GM18505 (cell line): ENCODE measurements at regions not wholly inside any gene's neighbourhood (a gene's known extent, or its start where the extent isn't known, plus 50 kb on each side); places are given as distances from the start of the nearest gene placed in this dataset.

ENCODE experiments used
- ATAC-seq: cut with Tn5 transposase; IDR thresholded peaks from one replicate; pipeline ENCODE4 v1.9.1; 2021; ENCODE audit not compliant: unreplicated experiment
- POLR2A ChIP-seq: IDR thresholded peaks from 4 replicates; pipeline ENCODE4 v1.6.1; 2011; ENCODE audit warnings: borderline replicate concordance; ENCODE audit not compliant: insufficient read depth, insufficient read length; ENCODE audit errors: extremely low read depth

GRCh38 chr5:38013107-38013506, 173.3 kb upstream of the GDNF start:
- no peak for TF ChIP-seq POLR2A
- ATAC-seq = no peak

DNA sequence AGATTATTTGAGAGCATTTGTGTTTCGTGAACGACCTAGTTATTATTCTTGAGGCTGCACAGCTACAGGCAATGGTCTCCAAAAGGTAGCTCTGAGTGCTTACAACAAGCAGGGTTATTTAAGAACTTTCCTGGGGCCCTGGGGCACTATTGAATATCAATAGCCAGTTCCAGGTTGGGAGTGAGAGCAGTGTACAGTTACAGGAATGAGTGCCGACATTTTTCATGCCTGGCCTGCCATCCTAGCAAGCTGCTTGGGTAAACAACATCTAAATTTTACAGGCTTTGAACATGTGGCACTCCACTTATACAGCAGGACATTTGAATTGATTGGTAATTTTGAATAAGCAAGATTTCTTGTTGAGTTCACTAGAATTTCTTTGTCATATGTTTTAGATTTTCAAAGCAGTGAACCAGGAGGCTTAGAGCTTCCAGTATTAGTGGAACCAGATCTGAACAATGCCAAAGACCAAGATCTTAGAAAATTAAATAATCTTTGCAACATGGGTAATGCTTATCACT, 171.9 kb upstream of the GDNF start:
- no peak for ATAC-seq
- TF ChIP-seq POLR2A = no peak

DNA sequence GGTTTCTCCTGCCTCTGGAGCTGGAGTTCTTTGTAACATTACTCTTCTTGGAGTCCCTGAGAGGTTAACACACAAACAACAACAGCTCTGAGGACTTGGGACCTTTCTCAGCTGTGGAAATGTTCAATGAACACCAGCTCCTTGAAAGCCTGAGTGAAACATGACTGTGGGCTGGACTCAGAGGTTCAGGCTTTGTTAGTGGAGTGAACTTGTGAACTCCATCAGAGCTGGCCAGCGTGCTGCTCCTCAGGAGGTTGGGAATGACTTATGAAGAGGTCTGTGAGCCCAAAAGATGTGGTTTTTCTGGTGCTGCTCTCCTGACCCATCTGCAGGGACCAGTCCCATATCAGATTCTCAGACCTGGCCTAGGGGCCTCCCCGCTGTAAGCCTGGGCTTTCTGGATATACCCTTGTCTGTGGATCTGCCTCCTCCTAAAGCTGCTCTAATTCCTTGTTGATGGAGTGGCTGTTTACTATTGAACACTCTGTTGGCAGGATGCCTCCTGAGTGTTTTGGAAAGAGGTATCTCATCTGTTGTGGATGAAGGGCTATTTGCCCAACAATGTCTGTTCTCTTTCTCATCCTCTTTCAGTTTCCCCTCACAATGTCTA, 170.0 kb upstream of the GDNF start:
- no peak for ATAC-seq
- no peak for TF ChIP-seq POLR2A

- no peak for ATAC-seq
- TF ChIP-seq POLR2A = no peak
Measured at GRCh38 chr5:38008198-38008597, 168.4 kb upstream of the GDNF start.

DNA sequence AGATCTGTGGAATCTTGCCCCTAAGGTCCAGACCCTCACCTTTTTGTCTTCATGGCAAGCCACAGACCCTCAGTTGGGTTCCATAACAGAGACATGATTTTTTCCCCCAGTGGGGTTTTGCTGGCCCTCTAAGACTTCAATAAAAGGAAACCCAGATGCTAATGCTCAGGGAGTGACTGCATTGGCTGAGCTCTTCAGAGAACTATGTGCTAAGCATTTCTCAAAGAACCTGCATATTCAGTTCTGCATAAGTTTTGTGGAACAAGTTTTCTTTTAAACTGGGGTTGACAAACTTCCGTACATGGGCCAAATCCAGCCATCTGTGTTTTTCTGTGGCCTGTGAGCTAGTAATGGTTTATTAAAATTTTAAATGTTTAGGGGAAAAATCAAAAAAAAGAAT, 159.8 kb upstream of the GDNF start:
- ATAC-seq = no peak
- TF ChIP-seq POLR2A = no peak

- no peak for TF ChIP-seq POLR2A
- no peak for ATAC-seq
Measured at GRCh38 chr5:37996918-37997317, 157.1 kb upstream of the GDNF start.

GRCh38 chr5:37994729-37995128, 154.9 kb upstream of the GDNF start:
- ATAC-seq = no peak

DNA sequence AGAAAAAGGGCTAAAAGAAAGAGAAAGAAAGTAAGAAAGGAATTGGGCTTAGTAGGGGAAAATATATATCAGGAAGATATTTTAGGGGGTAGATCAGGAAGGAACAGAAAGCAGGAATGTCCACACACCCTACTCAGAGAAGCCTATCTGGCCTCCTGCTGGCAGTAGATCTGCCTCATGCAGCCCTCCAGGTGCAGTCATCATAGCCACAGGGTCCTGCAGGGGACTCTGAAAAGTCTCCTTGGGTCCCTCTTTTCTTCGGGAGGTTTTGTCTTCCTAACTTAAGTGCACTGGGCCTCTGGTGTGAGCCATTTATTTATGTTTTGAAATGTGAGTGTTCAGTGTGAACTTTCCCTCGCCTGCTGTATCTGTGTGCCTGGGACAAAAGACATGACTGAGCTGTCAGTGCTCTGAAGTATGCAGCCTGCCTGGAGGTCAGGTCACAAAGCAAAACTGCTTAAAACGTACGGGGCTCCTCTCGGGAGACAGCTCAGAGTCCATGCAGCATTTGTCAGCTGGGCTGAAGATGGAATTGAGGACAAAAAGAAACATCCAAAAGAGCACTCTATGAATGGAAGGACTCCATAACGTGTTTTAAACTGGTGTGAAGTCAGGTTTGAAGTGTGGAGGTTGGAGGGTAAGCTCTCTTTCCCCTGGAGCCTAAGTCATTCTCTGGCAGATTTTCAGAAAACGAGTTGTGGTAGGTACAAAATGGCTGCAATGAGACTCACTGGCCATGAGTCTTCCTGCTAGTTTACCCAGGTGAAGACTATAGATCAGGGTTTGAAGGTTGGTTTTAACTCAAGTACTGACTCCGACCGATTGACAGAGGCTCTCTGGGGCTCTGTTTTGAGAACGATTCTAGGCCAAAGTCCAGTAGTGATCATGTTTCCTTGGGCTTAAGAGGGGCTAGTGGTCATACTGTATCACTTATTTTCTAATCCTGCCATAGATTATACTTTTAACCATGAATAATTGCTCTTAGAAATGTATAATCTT, 151.8 kb upstream of the GDNF start:
- no peak for ATAC-seq
- TF ChIP-seq POLR2A = no peak

More at GRCh38 chr5:37994729-37995128, 154.9 kb upstream of the GDNF start:
- TF ChIP-seq POLR2A = no peak

DNA sequence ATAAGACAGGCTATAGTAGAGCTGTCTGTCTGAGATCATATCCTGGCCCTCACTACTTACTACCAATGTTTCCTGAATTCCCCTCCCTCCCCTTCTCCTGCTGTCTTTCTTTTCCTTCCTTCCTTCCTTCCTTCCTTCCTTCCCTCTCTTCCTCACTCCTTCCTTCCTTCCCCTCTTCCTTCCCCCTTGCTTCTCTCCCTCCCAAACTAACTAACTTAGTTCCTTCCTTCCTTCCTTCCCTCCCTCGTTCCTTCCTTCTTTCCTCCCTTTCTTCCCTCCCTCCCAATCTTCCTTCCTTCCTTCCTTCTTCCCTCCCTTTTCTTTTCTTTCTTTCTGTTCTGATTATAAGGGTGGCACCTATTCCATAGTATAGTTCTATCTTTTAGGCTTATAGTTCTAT, 150.0 kb upstream of the GDNF start:
- ATAC-seq = no peak
- TF ChIP-seq POLR2A = no peak

GRCh38 chr5:37988454-37989046, 148.7 kb upstream of the GDNF start:
- no peak for ATAC-seq
- no peak for TF ChIP-seq POLR2A

- no peak for ATAC-seq
- no peak for TF ChIP-seq POLR2A
Measured at GRCh38 chr5:37984300-37984699, 144.5 kb upstream of the GDNF start.

GRCh38 chr5:37983463-37983862, 143.6 kb upstream of the GDNF start:
- ATAC-seq = no peak
- no peak for TF ChIP-seq POLR2A

GRCh38 chr5:37979559-37979958, 139.7 kb upstream of the GDNF start:
- no peak for ATAC-seq
- TF ChIP-seq POLR2A = no peak
